GM21381 (cell line): ENCODE measurements at regions not wholly inside any gene's neighbourhood (a gene's known extent, or its start where the extent isn't known, plus 50 kb on each side); places are given as distances from the start of the nearest gene placed in this dataset.
"Not testable (repeated sequence)": the region's sequence is repeated elsewhere in the genome, so short reads cannot be mapped to it uniquely, and the experiment has no call there.

Source experiments
- ATAC-seq: cut with Tn5 transposase; IDR thresholded peaks from one replicate; pipeline ENCODE4 v1.9.1; 2021; ENCODE audit warnings: mild to moderate bottlenecking, moderate library complexity; ENCODE audit not compliant: unreplicated experiment

DNA sequence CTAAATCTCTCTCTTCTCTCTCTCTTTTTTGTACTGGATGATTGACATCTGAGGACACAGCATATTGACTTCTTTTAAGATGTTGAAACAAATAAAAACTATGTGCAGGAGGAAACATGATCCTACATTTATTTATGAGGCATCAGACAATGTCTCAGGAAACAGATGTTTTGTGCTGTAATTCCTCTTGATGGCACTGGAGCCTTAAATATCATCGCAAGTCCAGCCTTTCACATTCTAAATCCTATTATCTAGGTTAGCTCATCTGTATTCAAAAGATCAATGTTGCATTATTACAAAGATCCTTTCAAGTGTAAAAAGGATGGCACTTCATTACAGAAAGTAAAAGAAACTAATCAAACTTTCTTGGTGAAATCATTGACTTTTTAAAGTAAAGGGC is 63.9 kb downstream of the MAT2B start:
- no peak for ATAC-seq

- no peak for ATAC-seq
These were observed 66.3 kb downstream of the MAT2B start for GRCh38 chr5:163571744-163572143.

- ATAC-seq: no peak
These were observed 69.3 kb downstream of the MAT2B start for GRCh38 chr5:163574472-163575440.

- no peak for ATAC-seq
These were observed 73.2 kb downstream of the MAT2B start for GRCh38 chr5:163578652-163579051.

DNA sequence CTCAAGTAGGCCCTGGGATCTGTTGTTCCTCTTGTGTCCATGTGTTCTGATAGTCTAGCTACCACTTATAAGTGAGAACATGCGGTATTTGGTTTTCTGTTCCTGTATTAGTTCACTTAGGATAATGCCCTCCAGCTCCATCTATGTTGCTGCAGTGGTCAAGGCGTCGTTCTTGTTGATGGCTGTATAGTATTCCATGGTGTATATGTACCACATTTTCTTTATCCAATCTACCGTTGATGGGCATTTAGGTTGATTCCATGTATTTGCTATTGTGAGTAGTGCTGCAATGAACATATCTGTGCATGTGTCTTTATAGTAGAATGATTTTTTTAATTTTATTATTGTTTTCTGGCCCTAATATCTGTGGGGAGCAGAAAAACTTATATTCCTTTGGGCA is 74.3 kb downstream of the MAT2B start:
- no peak for ATAC-seq

DNA sequence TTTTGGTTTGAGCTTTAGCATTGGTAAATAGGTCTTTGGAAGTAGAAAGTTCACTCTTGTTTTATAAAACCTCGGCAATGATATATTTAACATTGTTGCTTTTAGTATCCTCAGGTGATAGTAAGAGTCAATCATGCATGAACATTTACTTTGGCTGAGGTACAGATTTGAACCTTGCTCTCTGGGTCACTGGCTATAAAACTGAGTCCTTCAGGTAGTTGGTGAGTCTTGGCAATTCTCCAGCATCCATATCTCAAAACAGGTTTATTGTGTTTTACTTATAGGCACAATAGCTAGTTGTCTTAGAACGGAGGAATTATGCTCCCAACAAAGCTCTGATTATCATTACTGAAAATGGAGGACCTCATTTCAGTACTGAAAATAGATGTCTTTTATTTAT is 75.1 kb downstream of the MAT2B start:
- no peak for ATAC-seq

- ATAC-seq: not testable (repeated sequence)
These were observed 78.2 kb downstream of the MAT2B start for GRCh38 chr5:163583491-163584153.

DNA sequence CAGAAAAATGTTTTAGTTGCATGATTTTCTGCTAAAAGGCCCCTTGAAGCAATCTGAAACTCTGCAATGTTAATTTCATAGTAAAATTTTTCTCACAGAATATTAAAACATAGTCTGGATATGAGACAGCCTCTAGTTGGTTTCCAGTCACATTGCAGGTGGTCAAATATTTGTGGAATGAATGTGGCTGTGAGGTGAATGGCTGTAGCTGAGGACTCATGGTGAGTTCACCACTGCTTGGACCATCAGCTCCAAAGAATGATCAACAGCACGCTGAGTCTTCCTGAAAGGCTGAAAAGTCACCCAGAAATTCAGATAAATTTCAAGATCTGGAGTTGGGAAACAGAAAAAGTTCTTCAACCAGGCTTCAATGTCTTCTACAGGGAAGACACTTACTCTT is 79.8 kb downstream of the MAT2B start:
- ATAC-seq: no peak

DNA sequence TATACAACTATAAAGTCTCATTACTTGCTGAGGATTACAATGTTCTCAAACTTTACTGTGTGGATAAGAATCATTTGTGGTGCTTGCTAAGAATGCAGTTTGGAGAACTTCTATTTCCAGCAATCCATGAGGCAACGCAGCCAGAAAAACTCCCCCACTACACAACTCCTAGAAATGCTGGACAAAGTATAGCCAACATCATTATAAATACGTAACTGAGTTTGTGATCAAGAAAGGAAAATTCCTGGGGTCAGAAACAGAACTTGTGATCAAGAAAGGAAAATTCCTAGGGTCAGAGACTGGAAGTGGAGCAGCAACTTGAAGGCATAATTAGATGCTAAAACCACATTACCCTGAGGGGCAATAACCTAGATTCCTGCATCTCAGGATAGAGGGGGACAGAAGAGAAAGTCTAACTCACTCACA is 81.1 kb downstream of the MAT2B start:
- ATAC-seq: no peak

- no peak for ATAC-seq
These were observed 89.5 kb downstream of the MAT2B start for GRCh38 chr5:163594951-163595350.

DNA sequence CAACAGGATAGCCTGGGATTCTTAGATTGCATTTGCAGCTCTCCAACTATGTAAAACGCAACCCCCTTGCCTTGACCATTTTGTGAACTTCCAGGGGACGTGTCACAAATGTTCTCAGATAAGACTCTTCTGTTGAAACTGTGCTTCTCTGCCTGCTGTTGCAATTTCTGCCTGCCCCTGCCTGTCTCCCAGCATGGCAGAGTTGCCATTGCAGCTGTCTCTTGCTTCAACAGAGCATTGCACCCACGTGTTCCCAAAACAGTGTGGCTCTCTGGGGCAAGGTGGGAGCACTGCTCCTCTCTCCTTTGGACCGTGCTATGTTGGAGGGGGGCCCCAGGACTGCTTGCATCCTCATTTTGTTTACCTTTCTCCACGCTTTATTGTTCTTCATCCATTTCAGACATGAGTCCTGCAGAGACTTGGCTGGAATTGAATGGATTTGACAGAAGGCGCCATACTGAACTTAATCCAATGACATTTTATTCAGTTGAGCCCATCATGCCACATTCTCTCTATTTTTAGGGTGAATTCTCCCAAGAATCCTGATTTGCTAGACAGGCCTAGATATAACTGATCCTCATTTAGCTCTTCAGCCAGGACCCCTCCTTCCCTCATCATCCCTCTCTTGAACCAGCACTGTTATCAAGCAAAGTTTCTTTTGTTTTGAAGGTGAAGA is 90.7 kb downstream of the MAT2B start:
- ATAC-seq: no peak

- no peak for ATAC-seq
These were observed 91.3 kb downstream of the MAT2B start for GRCh38 chr5:163596608-163597315.

DNA sequence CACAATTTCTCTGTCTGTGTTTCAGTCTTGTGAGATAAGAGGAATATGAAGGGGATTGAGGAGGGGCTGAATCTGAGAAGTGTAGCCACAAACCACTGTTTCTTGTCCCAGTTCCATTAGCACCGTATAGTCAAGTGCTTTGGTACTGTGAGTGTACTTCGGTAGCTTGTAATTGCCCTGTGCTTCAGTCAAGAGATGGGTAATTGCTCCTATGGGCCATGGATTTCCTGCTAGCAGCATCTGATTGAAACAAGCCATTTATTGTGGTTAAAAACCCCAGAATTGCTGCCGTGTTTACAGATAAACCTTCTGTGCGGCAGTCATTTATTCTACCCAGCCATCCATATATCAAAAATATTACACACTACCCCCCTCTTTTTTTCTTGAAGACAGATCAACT is 98.6 kb downstream of the MAT2B start:
- ATAC-seq: no peak

- ATAC-seq: no peak
These were observed 101.8 kb downstream of the MAT2B start for GRCh38 chr5:163607256-163607655.

DNA sequence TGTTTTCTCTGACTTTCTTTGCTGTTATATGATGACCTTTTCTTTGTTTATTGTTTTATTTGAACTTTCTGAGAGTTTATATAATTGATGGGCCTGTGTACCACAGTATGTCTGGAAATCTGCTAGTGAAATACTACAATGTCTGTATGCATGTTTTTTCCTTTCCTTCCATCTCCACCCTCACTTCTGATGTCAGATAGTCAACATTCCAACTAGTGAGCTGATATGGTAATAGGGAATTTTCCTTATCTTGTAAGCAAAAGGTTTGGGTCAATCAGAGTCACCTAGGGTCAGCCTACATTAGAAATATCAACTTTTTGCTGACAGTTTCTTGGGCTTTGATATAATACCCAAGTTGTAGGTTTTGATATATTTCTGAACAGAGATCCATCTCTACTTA is 103.2 kb downstream of the MAT2B start:
- no peak for ATAC-seq

- no peak for ATAC-seq
These were observed 104.5 kb downstream of the MAT2B start for GRCh38 chr5:163609910-163610309.

DNA sequence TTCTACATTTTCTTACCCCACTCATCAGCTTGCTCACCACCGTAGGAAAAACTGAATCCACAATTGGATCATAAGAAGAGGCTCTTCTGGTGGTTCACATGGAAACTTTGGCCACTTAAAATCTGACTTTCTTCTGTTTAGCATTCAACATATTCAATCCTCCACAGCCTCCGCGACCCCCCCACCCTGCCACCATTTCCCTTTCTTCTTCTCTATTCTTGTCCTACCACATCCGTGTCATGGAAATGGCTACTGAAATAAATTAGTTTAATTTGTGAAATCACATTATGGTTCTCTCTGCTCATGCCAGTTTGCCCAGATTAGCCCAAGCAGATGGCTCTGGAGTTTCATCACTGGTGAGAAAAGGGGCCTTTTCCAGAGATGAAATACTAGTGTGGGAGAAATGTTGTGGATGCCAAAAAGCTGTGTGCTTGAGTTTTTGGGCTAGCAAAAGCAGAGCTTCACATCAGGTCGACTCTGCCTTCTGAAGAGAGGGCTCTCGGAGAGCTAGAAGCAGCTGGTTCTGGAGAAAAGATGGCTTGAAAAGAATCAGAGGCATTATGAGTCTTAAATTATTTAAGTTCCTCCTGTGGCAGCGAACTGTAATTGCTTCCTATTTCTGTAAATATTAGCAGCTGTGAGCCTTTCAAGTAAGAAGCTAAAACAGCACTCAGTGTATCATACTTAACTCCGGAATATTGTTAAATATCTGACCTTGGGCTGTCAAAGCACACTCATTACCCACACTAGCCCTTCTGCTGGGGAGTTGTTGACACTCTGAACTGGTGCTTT is 107.1 kb downstream of the MAT2B start:
- ATAC-seq: no peak

GRCh38 chr5:163613150-163613442 is 107.7 kb downstream of the MAT2B start:
- ATAC-seq: no peak

DNA sequence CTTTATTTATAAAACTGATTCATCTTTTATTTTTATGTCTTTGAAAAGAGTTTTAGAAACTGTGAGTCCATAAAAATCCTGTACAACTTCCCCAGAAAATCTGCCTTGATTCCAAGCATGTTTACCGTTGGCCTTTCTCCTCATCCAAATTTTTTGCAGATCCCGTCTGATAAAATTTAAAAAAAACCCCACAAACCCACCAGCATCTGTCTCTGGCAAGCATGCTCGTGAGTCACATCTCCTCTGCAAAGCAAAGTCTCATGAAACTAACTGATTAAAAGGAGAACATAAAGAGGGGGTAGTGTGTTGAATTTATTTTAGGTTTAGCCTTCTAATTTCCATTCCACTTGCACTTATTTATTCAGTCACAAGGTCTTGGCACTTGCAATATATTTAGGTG is 109.4 kb downstream of the MAT2B start:
- no peak for ATAC-seq

- ATAC-seq: no peak
These were observed 114.0 kb downstream of the MAT2B start for GRCh38 chr5:163619273-163619934.
